ENCODE measurements at regions not wholly inside any gene's neighbourhood (a gene's known extent, or its start where the extent isn't known, plus 50 kb on each side); places are given as distances from the start of the nearest gene placed in this dataset.

DNA sequence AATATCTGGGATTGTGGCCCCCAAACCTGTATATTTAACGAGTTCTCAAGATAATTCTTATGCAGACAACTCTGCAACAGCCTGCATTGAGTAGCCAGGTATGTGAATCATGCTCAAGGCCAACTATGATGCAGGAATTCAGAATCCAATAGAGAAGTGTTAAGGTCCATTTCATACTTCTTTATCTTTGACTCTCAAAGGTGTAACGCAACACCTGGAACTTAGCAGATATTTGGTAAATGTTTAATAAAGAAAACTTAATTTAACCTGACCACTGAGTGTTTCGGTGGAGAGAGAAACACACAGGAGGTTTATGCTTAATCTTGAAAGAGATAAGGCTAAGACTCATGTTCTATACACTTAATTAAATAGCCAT is 156.5 kb upstream of the PLEKHG7 start:
- POLR2A ChIA-PET (ENCODE audit: low non-redundant PET): no interaction called here
- CTCF ChIA-PET: no interaction called here
- no peak for TF ChIP-seq EZH2 (IDR thresholded peaks at IDR 0.05; ENCODE audit: borderline replicate concordance, low read depth, low read length, poor library complexity, severe bottlenecking)
- TF ChIP-seq, protein P1, sequence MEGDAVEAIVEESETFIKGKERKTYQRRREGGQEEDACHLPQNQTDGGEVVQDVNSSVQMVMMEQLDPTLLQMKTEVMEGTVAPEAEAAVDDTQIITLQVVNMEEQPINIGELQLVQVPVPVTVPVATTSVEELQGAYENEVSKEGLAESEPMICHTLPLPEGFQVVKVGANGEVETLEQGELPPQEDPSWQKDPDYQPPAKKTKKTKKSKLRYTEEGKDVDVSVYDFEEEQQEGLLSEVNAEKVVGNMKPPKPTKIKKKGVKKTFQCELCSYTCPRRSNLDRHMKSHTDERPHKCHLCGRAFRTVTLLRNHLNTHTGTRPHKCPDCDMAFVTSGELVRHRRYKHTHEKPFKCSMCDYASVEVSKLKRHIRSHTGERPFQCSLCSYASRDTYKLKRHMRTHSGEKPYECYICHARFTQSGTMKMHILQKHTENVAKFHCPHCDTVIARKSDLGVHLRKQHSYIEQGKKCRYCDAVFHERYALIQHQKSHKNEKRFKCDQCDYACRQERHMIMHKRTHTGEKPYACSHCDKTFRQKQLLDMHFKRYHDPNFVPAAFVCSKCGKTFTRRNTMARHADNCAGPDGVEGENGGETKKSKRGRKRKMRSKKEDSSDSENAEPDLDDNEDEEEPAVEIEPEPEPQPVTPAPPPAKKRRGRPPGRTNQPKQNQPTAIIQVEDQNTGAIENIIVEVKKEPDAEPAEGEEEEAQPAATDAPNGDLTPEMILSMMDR (conservative IDR thresholded peaks at IDR 0.05; ENCODE audit: low read depth, low read length): no peak
- intact Hi-C loops (cut with micrococcal nuclease; ENCODE audit: unreplicated experiment): no loop called here
- no TSS peak for BruUV-seq (replicated peaks)
- Histone ChIP-seq H3K9me3 (ENCODE audit: low read depth, low read length, poor library complexity, severe bottlenecking) (no peaks in the 10 kb centered on the region), H3K27me3 (replicated peaks; ENCODE audit: insufficient read depth, low read depth, low read length, poor library complexity) (no peaks in the 10 kb centered on the region), H3K4me1 (ENCODE audit: insufficient read depth, low read length, poor library complexity, severe bottlenecking) (no peaks in the 10 kb centered on the region), H3K27ac (ENCODE audit: low read depth, low read length, poor library complexity, severe bottlenecking) (no peak overlapping the region), H3K4me3 (ENCODE audit: low read depth, low read length, poor library complexity, severe bottlenecking) (no peak overlapping the region), H3K36me3 (ENCODE audit: insufficient read depth, low read length, poor library complexity, severe bottlenecking) (no peaks in the 10 kb centered on the region)
- DNase-seq (ENCODE audit: low spot score): no peak

DNA sequence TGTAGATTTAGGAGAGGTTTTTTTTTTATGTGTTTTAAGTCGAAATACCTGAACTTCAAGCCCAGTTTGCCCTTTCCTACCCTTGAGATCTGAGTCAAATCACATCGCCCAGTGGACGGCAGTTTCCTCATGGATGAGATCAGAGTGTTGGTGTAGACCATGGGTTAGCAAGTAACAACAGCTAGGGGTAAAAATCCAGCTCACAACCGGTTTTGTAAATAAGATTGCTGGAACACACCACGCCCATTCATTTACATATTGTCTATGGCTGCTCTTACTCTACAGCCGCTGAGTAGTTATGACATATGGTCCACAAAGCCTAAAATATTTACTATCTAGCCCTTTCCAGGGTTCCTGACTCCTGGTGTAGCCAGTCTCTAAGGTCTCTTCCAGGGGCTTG is 158.5 kb upstream of the PLEKHG7 start:
- H3K4me1 ChIP-seq (ENCODE audit: insufficient read depth, low read length, poor library complexity, severe bottlenecking): peaks cover 2% of the 10 kb centered on the region
- H3K27ac ChIP-seq (ENCODE audit: low read depth, low read length, poor library complexity, severe bottlenecking): no peak overlapping the region
- intact Hi-C loops (cut with micrococcal nuclease; ENCODE audit: unreplicated experiment): no loop called here
- TF ChIP-seq, protein P1 (conservative IDR thresholded peaks at IDR 0.05; ENCODE audit: low read depth, low read length): no peak
- TF ChIP-seq EZH2 (IDR thresholded peaks at IDR 0.05; ENCODE audit: borderline replicate concordance, low read depth, low read length, poor library complexity, severe bottlenecking): no peak
- H3K36me3 ChIP-seq (ENCODE audit: insufficient read depth, low read length, poor library complexity, severe bottlenecking): no peaks in the 10 kb centered on the region
- ChIA-PET CTCF (no interaction called here), POLR2A (ENCODE audit: low non-redundant PET) (no interaction called here)
- no peaks in the 10 kb centered on the region for H3K9me3 ChIP-seq (ENCODE audit: low read depth, low read length, poor library complexity, severe bottlenecking)
- no peak for DNase-seq (ENCODE audit: low spot score)
- H3K27me3 ChIP-seq (replicated peaks; ENCODE audit: insufficient read depth, low read depth, low read length, poor library complexity): no peaks in the 10 kb centered on the region
- no TSS peak for BruUV-seq (replicated peaks)
- H3K4me3 ChIP-seq (ENCODE audit: low read depth, low read length, poor library complexity, severe bottlenecking): no peak overlapping the region

DNA sequence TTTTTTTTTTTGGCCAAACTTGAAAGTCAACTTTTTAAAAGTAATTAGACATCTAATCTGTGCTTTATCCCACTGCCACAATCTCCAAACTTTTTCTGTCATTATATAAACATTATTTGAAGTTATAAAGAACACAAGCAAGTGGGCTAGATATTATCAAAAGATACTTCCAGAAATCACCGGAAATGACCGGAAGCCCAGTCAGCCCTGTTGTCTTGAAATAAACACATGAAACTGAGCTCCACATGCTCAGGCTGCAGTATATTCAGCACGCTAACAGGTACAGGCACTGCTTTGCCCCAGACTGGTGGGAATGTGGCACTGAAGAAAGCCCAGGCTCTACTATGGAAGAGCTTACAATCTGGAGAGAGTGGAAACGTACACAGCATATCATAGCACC is 158.9 kb upstream of the PLEKHG7 start:
- DNase-seq (ENCODE audit: low spot score): no peak
- intact Hi-C loops (cut with micrococcal nuclease; ENCODE audit: unreplicated experiment): no loop called here
- Histone ChIP-seq H3K9me3 (ENCODE audit: low read depth, low read length, poor library complexity, severe bottlenecking) (no peaks in the 10 kb centered on the region), H3K4me1 (ENCODE audit: insufficient read depth, low read length, poor library complexity, severe bottlenecking) (peaks cover 7% of the 10 kb centered on the region), H3K27me3 (replicated peaks; ENCODE audit: insufficient read depth, low read depth, low read length, poor library complexity) (no peaks in the 10 kb centered on the region), H3K27ac (ENCODE audit: low read depth, low read length, poor library complexity, severe bottlenecking) (no peak overlapping the region), H3K4me3 (ENCODE audit: low read depth, low read length, poor library complexity, severe bottlenecking) (no peak overlapping the region), H3K36me3 (ENCODE audit: insufficient read depth, low read length, poor library complexity, severe bottlenecking) (no peaks in the 10 kb centered on the region)
- ChIA-PET POLR2A (ENCODE audit: low non-redundant PET) (no interaction called here), CTCF (no interaction called here)
- no TSS peak for BruUV-seq (replicated peaks)
- TF ChIP-seq, protein P1 (conservative IDR thresholded peaks at IDR 0.05; ENCODE audit: low read depth, low read length): no peak
- no peak for TF ChIP-seq EZH2 (IDR thresholded peaks at IDR 0.05; ENCODE audit: borderline replicate concordance, low read depth, low read length, poor library complexity, severe bottlenecking)

All from A673 (cell line).